ENCODE measurements at regions not wholly inside any gene's neighbourhood (a gene's known extent, or its start where the extent isn't known, plus 50 kb on each side); places are given as distances from the start of the nearest gene placed in this dataset.

DNA sequence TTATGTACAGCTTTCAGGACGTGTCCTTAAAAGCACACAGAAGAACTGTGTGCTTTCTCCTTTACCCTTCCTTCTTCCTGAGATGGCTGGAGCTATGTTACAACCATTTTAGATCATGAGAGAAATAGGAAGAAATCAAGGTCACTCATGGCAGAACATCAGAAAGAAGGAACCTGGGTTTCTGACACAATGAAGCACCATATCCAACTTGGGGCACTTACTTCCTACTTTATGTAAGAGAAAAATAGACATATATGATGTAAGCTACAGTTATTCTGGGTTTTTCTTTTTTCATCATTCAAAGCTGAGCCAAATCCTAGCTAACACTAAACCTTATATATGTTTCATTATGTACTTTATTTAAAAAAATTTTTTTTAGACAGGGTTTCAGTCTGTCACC is 79.5 kb downstream of the FAM161A start:
- intact Hi-C loops (cut with DNase I) = no loop called here

GRCh38 chr2:61771904-61772845 is 81.7 kb downstream of the FAM161A start:
- Histone ChIP-seq H3K27ac (no peak overlapping the region), H3K36me3 (no peaks in the 10 kb centered on the region), H3K4me1 (no peaks in the 10 kb centered on the region), H3K4me3 (no peak overlapping the region), H3K9me3 (no peaks in the 10 kb centered on the region), H3K27me3 (no peaks in the 10 kb centered on the region)
- FAIRE-seq (no peak), ATAC-seq (no peak), DNase-seq (no peak)
- intact Hi-C loops (cut with DNase I) = no loop called here
- TF ChIP-seq CTCF (IDR thresholded peaks at IDR 0.05) = no peak
- 46 to 49% methylated on average over 7 of the region's 7 CpGs for WGBS, 2 donors

More for the DNA sequence above, 79.5 kb downstream of the FAM161A start:
- no peaks in the 10 kb centered on the region for H3K9me3 ChIP-seq
- no peak for TF ChIP-seq CTCF (IDR thresholded peaks at IDR 0.05)
- no peaks in the 10 kb centered on the region for H3K36me3 ChIP-seq
- H3K4me3 ChIP-seq = no peak overlapping the region
- ATAC-seq = no peak
- 54 to 57% methylated on average over 1 of the region's 1 CpG for WGBS, 2 donors
- DNase-seq = no peak
- H3K27me3 ChIP-seq = no peaks in the 10 kb centered on the region
- no peak for FAIRE-seq
- H3K27ac ChIP-seq = no peak overlapping the region
- no peaks in the 10 kb centered on the region for H3K4me1 ChIP-seq

DNA sequence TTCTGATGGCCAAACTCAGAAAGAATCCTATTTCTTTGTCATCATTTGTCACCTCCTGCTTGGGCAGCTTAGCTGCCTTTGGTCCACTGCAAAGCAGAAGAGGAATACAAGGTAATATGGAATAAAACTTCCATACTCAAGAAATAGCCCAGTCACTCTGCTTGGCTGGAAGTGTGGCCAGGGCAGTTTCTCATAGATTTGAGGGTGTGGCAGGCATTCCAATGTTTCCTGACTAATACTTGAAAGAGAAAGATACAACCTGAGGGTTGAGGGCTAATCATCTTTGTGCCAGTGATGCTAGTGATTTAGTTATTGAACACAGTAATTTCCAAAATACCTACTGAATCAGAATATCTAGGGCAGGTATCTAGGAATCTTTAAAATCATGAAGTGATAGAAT is 83.1 kb downstream of the FAM161A start:
- H3K27me3 ChIP-seq = no peaks in the 10 kb centered on the region
- DNase-seq (no peak), FAIRE-seq (no peak), ATAC-seq (no peak)
- H3K36me3 ChIP-seq = no peaks in the 10 kb centered on the region
- no peaks in the 10 kb centered on the region for H3K9me3 ChIP-seq
- no peak for TF ChIP-seq CTCF (IDR thresholded peaks at IDR 0.05)
- H3K4me3 ChIP-seq = no peak overlapping the region
- H3K27ac ChIP-seq = no peak overlapping the region
- intact Hi-C loops (cut with DNase I) = no loop called here
- no peaks in the 10 kb centered on the region for H3K4me1 ChIP-seq

DNA sequence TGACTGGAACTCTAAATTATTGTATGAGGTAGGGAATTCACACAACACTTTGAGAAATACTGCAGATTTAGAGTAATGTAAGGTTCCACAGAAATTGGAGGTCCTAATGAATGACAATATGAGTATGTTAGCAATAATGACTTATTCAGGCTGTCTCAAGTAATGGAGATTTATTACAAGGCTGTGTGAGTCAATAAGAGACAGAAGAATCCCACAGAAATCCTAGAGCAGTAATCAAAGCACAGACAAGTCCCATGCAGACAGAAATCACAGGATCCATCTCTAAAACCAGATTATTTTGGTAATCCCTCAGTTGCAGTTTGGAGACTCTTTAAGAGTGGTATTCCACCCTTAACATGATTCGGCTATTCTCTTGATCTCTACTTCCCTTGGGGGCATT is 83.6 kb downstream of the FAM161A start:
- Histone ChIP-seq H3K4me1 (no peaks in the 10 kb centered on the region), H3K9me3 (no peaks in the 10 kb centered on the region), H3K27me3 (no peaks in the 10 kb centered on the region), H3K27ac (no peak overlapping the region), H3K4me3 (no peak overlapping the region), H3K36me3 (no peaks in the 10 kb centered on the region)
- intact Hi-C loops (cut with DNase I) = no loop called here
- 33 to 70% methylated on average over 1 of the region's 1 CpG for WGBS, 2 donors
- DNase-seq (no peak), ATAC-seq (no peak), FAIRE-seq (no peak)
- TF ChIP-seq CTCF (IDR thresholded peaks at IDR 0.05) = no peak

GRCh38 chr2:61769093-61769675 is 84.7 kb downstream of the FAM161A start:
- no peak for FAIRE-seq
- H3K9me3 ChIP-seq = no peaks in the 10 kb centered on the region
- DNase-seq = no peak
- 62 to 90% methylated on average over 1 of the region's 1 CpG for WGBS, 2 donors
- TF ChIP-seq CTCF (IDR thresholded peaks at IDR 0.05) = no peak
- H3K27me3 ChIP-seq = no peaks in the 10 kb centered on the region
- no peaks in the 10 kb centered on the region for H3K36me3 ChIP-seq
- ATAC-seq = no peak
- intact Hi-C loops (cut with DNase I) = no loop called here
- H3K4me3 ChIP-seq = no peak overlapping the region
- no peak overlapping the region for H3K27ac ChIP-seq
- no peaks in the 10 kb centered on the region for H3K4me1 ChIP-seq

Data from pancreas (tissue), 10 donors.